Endothelial cell of umbilical vein (primary cell): ENCODE measurements at regions not wholly inside any gene's neighbourhood (a gene's known extent, or its start where the extent isn't known, plus 50 kb on each side); places are given as distances from the start of the nearest gene placed in this dataset.

Experiments
- CTCF ChIP-seq, 2 donors: IDR thresholded peaks; 1 replicate in 1 of 2; 2 replicates in 1 of 2; pipeline ENCODE4 v1.5.1; 2011; ENCODE audit warnings: low read length in 2 of 2, mild to moderate bottlenecking in 2 of 2, moderate library complexity in 2 of 2, control low read depth in 1 of 2, inconsistent platforms in 1 of 2, low read depth in 1 of 2; ENCODE audit not compliant: insufficient read depth in 1 of 2; ENCODE audit errors: extremely low read depth in 1 of 2
- EZH2 ChIP-seq: IDR thresholded peaks from 2 replicates; pipeline ENCODE4 v1.6.1; 2012; ENCODE audit warnings: borderline replicate concordance, low read depth, mild to moderate bottlenecking, moderate library complexity, low read length, inconsistent platforms; ENCODE audit not compliant: severe bottlenecking
- FOS ChIP-seq: IDR thresholded peaks from 2 replicates; pipeline ENCODE4 v1.6.1; 2011; ENCODE audit warnings: mild to moderate bottlenecking, low read length, moderate library complexity, borderline replicate concordance; ENCODE audit not compliant: insufficient read depth
- GATA2 ChIP-seq: IDR thresholded peaks from 2 replicates; pipeline ENCODE4 v1.7.0; 2011; ENCODE audit warnings: low read depth, mild to moderate bottlenecking, moderate library complexity, mixed read lengths, low read length; ENCODE audit not compliant: insufficient read length, insufficient read depth
- JUN ChIP-seq: IDR thresholded peaks from 2 replicates; pipeline ENCODE4 v1.6.1; 2011; ENCODE audit warnings: borderline replicate concordance, low read depth; ENCODE audit not compliant: insufficient read length, insufficient read depth
- MAX ChIP-seq: IDR thresholded peaks from 2 replicates; pipeline ENCODE4 v1.6.1; 2011; ENCODE audit not compliant: insufficient read depth, insufficient read length
- MYC ChIP-seq: IDR thresholded peaks from one replicate; pipeline ENCODE4 v1.6.1; 2011; ENCODE audit warnings: mild to moderate bottlenecking, low read depth, low read length
- POLR2A ChIP-seq: IDR thresholded peaks from 2 replicates; pipeline ENCODE4 v1.6.1; 2012; ENCODE audit warnings: low read depth, mild to moderate bottlenecking, control low read depth, low read length
- POLR2AphosphoS5 ChIP-seq: IDR thresholded peaks from 2 replicates; pipeline ENCODE4 v1.6.1; 2012; ENCODE audit warnings: low read depth, mild to moderate bottlenecking, control low read depth, low read length, moderate library complexity; ENCODE audit not compliant: insufficient read depth

- TF ChIP-seq MAX = no peak
- TF ChIP-seq MYC = no peak
- TF ChIP-seq POLR2A = no peak
- TF ChIP-seq CTCF (IDR thresholded peaks at IDR 0.05; ENCODE audit: extremely low read depth in 1 of 2, insufficient read depth in 1 of 2, low read depth in 1 of 2, low read length in 2 of 2) = no peak
- no peak for TF ChIP-seq EZH2
- TF ChIP-seq GATA2 = no peak
- no peak for TF ChIP-seq POLR2AphosphoS5
- TF ChIP-seq JUN = no peak
- no peak for TF ChIP-seq FOS
Measured at GRCh38 chr4:62835631-62836030, 1573.6 kb downstream of the TECRL start.
